ENCODE measurements at regions not wholly inside any gene's neighbourhood (a gene's known extent, or its start where the extent isn't known, plus 50 kb on each side); places are given as distances from the start of the nearest gene placed in this dataset.

- Mint-ChIP-seq H3K27ac (ENCODE audit: low read depth, unreplicated experiment) (no peak overlapping the region), H3K27me3 (ENCODE audit: insufficient read depth, unreplicated experiment) (no peaks in the 10 kb centered on the region), H3K9me3 (ENCODE audit: unreplicated experiment) (no peaks in the 10 kb centered on the region), H3K4me1 (ENCODE audit: insufficient read depth, unreplicated experiment) (peaks cover 13% of the 10 kb centered on the region), H3K36me3 (ENCODE audit: insufficient read depth, unreplicated experiment) (no peaks in the 10 kb centered on the region), H3K4me3 (ENCODE audit: unreplicated experiment) (no peak overlapping the region)
- TF ChIP-seq CTCF (IDR thresholded peaks at IDR 0.05; ENCODE audit: unreplicated experiment), result no peak
- POLR2A ChIA-PET, result interaction anchor here (0.7 kb wide), 1 partner anchor 87 kb away, joined by 4 read pairs; no protein-coding TSS in a partner anchor
- CTCF ChIA-PET, result interaction anchor here (0.7 kb wide), 1 partner anchor 544 kb away, joined by 3 read pairs; no protein-coding TSS in a partner anchor
- intact Hi-C loops (cut with micrococcal nuclease), result no loop called here
- DNase-seq (ENCODE audit: unreplicated experiment), result peak; percentile 50
- BruUV-seq (replicated peaks), result no TSS peak
These were observed 309.7 kb upstream of the LYPLAL1 start for GRCh38 chr1:218863987-218864386.

GRCh38 chr1:218865591-218865990 lies 308.1 kb upstream of the LYPLAL1 start:
- no TSS peak for BruUV-seq (replicated peaks)
- H3K27ac Mint-ChIP-seq (ENCODE audit: low read depth, unreplicated experiment), result no peak overlapping the region
- no peak overlapping the region for H3K4me3 Mint-ChIP-seq (ENCODE audit: unreplicated experiment)
- ChIA-PET POLR2A (interaction anchor here (0.6 to 1.9 kb wide), 5 partner anchors 9 to 460 kb away, joined by 3 to 4 read pairs (median 3); no protein-coding TSS in a partner anchor), CTCF (interaction anchor here (0.6 to 1.8 kb wide), 3 partner anchors 10 to 20 kb away, joined by 3 to 5 read pairs (median 5); no protein-coding TSS in a partner anchor)
- no peak for TF ChIP-seq CTCF (IDR thresholded peaks at IDR 0.05; ENCODE audit: unreplicated experiment)
- H3K9me3 Mint-ChIP-seq (ENCODE audit: unreplicated experiment), result no peaks in the 10 kb centered on the region
- intact Hi-C loops (cut with micrococcal nuclease), result no loop called here
- H3K4me1 Mint-ChIP-seq (ENCODE audit: insufficient read depth, unreplicated experiment), result peaks cover 13% of the 10 kb centered on the region
- DNase-seq (ENCODE audit: unreplicated experiment), result peak; percentile 77
- H3K36me3 Mint-ChIP-seq (ENCODE audit: insufficient read depth, unreplicated experiment), result no peaks in the 10 kb centered on the region
- H3K27me3 Mint-ChIP-seq (ENCODE audit: insufficient read depth, unreplicated experiment), result no peaks in the 10 kb centered on the region

GRCh38 chr1:218866507-218866906 lies 307.2 kb upstream of the LYPLAL1 start:
- Mint-ChIP-seq H3K9me3 (ENCODE audit: unreplicated experiment) (no peaks in the 10 kb centered on the region), H3K27ac (ENCODE audit: low read depth, unreplicated experiment) (no peak overlapping the region), H3K4me1 (ENCODE audit: insufficient read depth, unreplicated experiment) (peaks cover 13% of the 10 kb centered on the region), H3K36me3 (ENCODE audit: insufficient read depth, unreplicated experiment) (no peaks in the 10 kb centered on the region), H3K4me3 (ENCODE audit: unreplicated experiment) (no peak overlapping the region), H3K27me3 (ENCODE audit: insufficient read depth, unreplicated experiment) (no peaks in the 10 kb centered on the region)
- TF ChIP-seq CTCF (IDR thresholded peaks at IDR 0.05; ENCODE audit: unreplicated experiment), result no peak
- ChIA-PET POLR2A (interaction anchor here (0.8 to 1.9 kb wide), 2 partner anchors 10 to 14 kb away, joined by 3 to 4 read pairs; no protein-coding TSS in a partner anchor), CTCF (interaction anchor here (0.6 kb wide), 2 partner anchors 902 to 946 kb away, joined by 3 to 4 read pairs; no protein-coding TSS in a partner anchor)
- intact Hi-C loops (cut with micrococcal nuclease), result no loop called here
- no peak for DNase-seq (ENCODE audit: unreplicated experiment)
- BruUV-seq (replicated peaks), result no TSS peak

GRCh38 chr1:218867066-218867465 lies 306.6 kb upstream of the LYPLAL1 start:
- no peak for TF ChIP-seq CTCF (IDR thresholded peaks at IDR 0.05; ENCODE audit: unreplicated experiment)
- CTCF ChIA-PET, result interaction anchor here (0.6 kb wide), 2 partner anchors 902 to 946 kb away, joined by 3 to 4 read pairs; no protein-coding TSS in a partner anchor
- Mint-ChIP-seq H3K9me3 (ENCODE audit: unreplicated experiment) (no peaks in the 10 kb centered on the region), H3K27ac (ENCODE audit: low read depth, unreplicated experiment) (no peak overlapping the region), H3K36me3 (ENCODE audit: insufficient read depth, unreplicated experiment) (no peaks in the 10 kb centered on the region), H3K4me3 (ENCODE audit: unreplicated experiment) (no peak overlapping the region), H3K4me1 (ENCODE audit: insufficient read depth, unreplicated experiment) (peaks cover 13% of the 10 kb centered on the region), H3K27me3 (ENCODE audit: insufficient read depth, unreplicated experiment) (no peaks in the 10 kb centered on the region)
- intact Hi-C loops (cut with micrococcal nuclease), result no loop called here
- POLR2A ChIA-PET, result interaction anchor here (1.9 kb wide), 1 partner anchor 9 kb away, joined by 4 read pairs; no protein-coding TSS in a partner anchor
- no TSS peak for BruUV-seq (replicated peaks)
- DNase-seq (ENCODE audit: unreplicated experiment), result no peak
